ENCODE measurements at regions not wholly inside any gene's neighbourhood (a gene's known extent, or its start where the extent isn't known, plus 50 kb on each side); places are given as distances from the start of the nearest gene placed in this dataset.

DNA sequence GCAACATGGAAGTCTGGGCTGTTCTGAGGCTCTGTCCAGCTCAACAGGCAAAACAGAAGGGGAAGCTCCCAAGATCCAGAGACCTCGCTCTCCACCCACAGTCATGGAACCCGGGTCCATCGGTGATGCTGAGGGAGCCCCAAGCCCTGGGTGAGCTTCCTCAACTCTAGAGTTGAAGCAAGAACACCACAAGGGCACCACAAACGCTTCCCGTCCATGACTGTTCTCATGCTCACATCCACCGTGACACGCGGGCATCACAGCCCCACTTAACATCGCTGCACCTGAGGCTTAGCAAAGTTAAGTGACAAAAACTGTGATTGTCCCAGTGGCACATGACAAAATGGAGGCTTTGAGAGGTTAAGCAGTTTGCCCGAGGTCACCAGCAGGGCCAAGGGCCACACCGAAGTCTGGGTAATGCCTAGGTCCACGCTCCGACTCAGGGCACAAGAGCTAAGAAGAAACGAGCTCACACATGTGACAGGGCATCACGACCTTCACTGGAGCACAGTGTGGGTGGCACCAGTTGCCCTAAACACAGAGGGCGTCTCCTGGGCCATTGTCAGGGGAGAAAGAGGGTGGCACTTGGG is 110.6 kb downstream of the OAT start:
- TF ChIP-seq CTCF (IDR thresholded peaks at IDR 0.05), result no peak
- H3K27ac Mint-ChIP-seq, result no peak overlapping the region
- no peak overlapping the region for H3K4me3 Mint-ChIP-seq
- peaks cover 14% of the 10 kb centered on the region for H3K27me3 Mint-ChIP-seq (ENCODE audit: low read depth, poor library complexity)
- no peak for DNase-seq
- H3K4me1 Mint-ChIP-seq, result peaks cover 4% of the 10 kb centered on the region
- H3K9me3 Mint-ChIP-seq, result peaks cover 15% of the 10 kb centered on the region
- H3K36me3 Mint-ChIP-seq (ENCODE audit: low read depth), result no peaks in the 10 kb centered on the region

DNA sequence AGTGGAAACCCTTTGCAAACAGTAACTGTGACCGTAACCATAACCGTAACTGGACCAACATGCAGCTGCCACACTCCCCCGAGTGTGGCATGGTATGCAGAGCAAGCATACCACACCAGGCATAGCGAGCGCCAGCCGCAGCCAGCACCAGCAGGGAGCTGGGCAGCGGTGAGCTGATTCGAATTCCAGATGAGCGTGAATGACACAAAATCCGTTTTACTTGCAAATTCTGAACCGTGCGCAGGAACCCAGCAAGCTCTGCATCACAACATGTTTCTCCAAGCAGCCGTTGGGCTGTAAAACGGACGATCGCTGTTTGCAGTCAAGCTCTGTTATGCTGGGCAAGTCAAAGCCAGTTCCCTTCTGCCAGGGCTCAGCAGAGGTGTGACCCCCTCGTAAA is 111.1 kb downstream of the OAT start:
- no peak for TF ChIP-seq CTCF (IDR thresholded peaks at IDR 0.05)
- Mint-ChIP-seq H3K36me3 (ENCODE audit: low read depth) (no peaks in the 10 kb centered on the region), H3K9me3 (peaks cover 16% of the 10 kb centered on the region), H3K27ac (no peak overlapping the region), H3K27me3 (ENCODE audit: low read depth, poor library complexity) (peaks cover 12% of the 10 kb centered on the region), H3K4me1 (peaks cover 6% of the 10 kb centered on the region), H3K4me3 (no peak overlapping the region)
- DNase-seq, result no peak

GRCh38 chr10:124306922-124307371 is 111.8 kb downstream of the OAT start:
- no peak for TF ChIP-seq CTCF (IDR thresholded peaks at IDR 0.05)
- Mint-ChIP-seq H3K36me3 (ENCODE audit: low read depth) (no peaks in the 10 kb centered on the region), H3K9me3 (peaks cover 22% of the 10 kb centered on the region), H3K4me3 (peak overlapping the region; percentile 27), H3K4me1 (peaks cover 10% of the 10 kb centered on the region), H3K27ac (no peak overlapping the region), H3K27me3 (ENCODE audit: low read depth, poor library complexity) (peaks cover 15% of the 10 kb centered on the region)
- DNase-seq, result no peak

DNA sequence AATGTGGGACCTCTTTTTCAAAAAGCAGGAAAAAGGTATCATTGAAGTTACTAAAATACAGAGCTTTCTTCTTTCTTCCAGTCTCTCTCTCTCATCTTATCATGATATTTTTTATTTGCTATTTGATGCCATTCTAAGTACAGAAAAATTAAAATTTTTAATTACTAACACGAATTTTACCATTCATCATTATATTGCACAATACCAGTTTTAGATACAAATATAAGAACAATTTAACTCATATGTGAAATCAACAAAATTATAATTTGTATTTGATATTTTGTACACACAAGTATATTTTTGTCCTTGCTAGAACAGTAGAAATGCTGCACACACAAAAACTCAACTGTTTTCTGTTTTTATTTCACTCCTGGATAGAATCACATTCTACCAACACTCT is 112.2 kb downstream of the OAT start:
- H3K36me3 Mint-ChIP-seq (ENCODE audit: low read depth), result no peaks in the 10 kb centered on the region
- H3K4me1 Mint-ChIP-seq, result peaks cover 10% of the 10 kb centered on the region
- H3K27ac Mint-ChIP-seq, result no peak overlapping the region
- TF ChIP-seq CTCF (IDR thresholded peaks at IDR 0.05), result no peak
- H3K27me3 Mint-ChIP-seq (ENCODE audit: low read depth, poor library complexity), result peaks cover 16% of the 10 kb centered on the region
- no peak for DNase-seq
- H3K4me3 Mint-ChIP-seq, result no peak overlapping the region
- peaks cover 27% of the 10 kb centered on the region for H3K9me3 Mint-ChIP-seq

DNA sequence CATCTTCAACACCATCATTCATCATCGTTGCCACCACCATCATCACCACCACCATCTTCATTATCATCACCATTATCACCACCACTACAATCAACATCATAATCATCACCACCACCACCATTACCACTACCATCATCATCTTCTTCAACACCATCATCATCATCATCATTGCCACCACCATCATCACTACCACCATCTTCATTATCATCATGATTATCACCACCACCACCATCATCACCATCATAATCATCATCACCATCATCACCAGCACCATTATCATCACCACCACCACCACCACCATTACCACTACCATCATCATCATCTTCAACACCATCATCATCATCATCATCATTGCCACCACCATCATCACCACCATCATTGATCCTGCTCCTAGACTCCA is 112.7 kb downstream of the OAT start:
- no peak for TF ChIP-seq CTCF (IDR thresholded peaks at IDR 0.05)
- peaks cover 10% of the 10 kb centered on the region for H3K4me1 Mint-ChIP-seq
- peaks cover 20% of the 10 kb centered on the region for H3K27me3 Mint-ChIP-seq (ENCODE audit: low read depth, poor library complexity)
- H3K27ac Mint-ChIP-seq, result no peak overlapping the region
- no peak for DNase-seq
- H3K4me3 Mint-ChIP-seq, result no peak overlapping the region
- peaks cover 32% of the 10 kb centered on the region for H3K9me3 Mint-ChIP-seq
- H3K36me3 Mint-ChIP-seq (ENCODE audit: low read depth), result peaks cover 2% of the 10 kb centered on the region

- no peak overlapping the region for H3K4me3 Mint-ChIP-seq
- TF ChIP-seq CTCF (IDR thresholded peaks at IDR 0.05), result no peak
- H3K9me3 Mint-ChIP-seq, result peaks cover 37% of the 10 kb centered on the region
- no peak overlapping the region for H3K27ac Mint-ChIP-seq
- DNase-seq, result no peak
- peaks cover 19% of the 10 kb centered on the region for H3K27me3 Mint-ChIP-seq (ENCODE audit: low read depth, poor library complexity)
- H3K36me3 Mint-ChIP-seq (ENCODE audit: low read depth), result peaks cover 11% of the 10 kb centered on the region
- H3K4me1 Mint-ChIP-seq, result peaks cover 10% of the 10 kb centered on the region
These were observed 113.6 kb downstream of the OAT start for GRCh38 chr10:124305131-124305530.
